ENCODE measurements at regions not wholly inside any gene's neighbourhood (a gene's known extent, or its start where the extent isn't known, plus 50 kb on each side); places are given as distances from the start of the nearest gene placed in this dataset.

- no peak for TF ChIP-seq CTCF (IDR thresholded peaks at IDR 0.05)
- TF ChIP-seq EP300 (IDR thresholded peaks at IDR 0.05) = no peak
- TF ChIP-seq POLR2A (IDR thresholded peaks at IDR 0.05; ENCODE audit: low read depth) = no peak
These were observed 109.0 kb downstream of the UNC5CL start for GRCh38 chr6:40930045-40930444.
